ENCODE measurements at regions not wholly inside any gene's neighbourhood (a gene's known extent, or its start where the extent isn't known, plus 50 kb on each side); places are given as distances from the start of the nearest gene placed in this dataset.

DNA sequence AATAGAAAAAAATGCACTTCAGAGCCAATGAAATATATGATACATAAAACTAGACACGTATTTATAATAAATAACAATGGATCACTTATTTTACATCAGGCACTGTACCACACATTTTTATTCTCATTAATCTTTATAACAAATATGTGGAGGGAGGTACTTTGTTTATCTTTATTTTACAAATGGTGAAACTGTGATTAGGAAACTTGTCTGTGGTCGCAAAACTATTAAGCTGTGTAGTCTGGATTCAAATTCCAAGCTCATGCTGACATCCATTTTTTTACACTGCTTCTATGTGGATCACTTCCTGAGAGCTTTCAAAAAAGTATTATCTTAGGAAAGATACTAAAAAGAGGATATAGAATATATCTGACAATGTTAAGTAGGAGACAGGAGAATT, 978.6 kb downstream of the SORCS1 start:
- H3K27ac Mint-ChIP-seq = no peak overlapping the region
- H3K36me3 Mint-ChIP-seq (ENCODE audit: low read depth) = no peaks in the 10 kb centered on the region
- Histone ChIP-seq H3K27ac (ENCODE audit: low read depth in 1 of 2, low read length in 2 of 2) (no peak overlapping the region), H3K9me3 (ENCODE audit: control insufficient read depth in 1 of 2, insufficient read depth in 1 of 2, low read length in 2 of 2) (no peaks in the 10 kb centered on the region), H3K27me3 (ENCODE audit: control insufficient read depth in 1 of 2, insufficient read depth in 2 of 2, low read length in 2 of 2) (no peaks in the 10 kb centered on the region), H3K4me3 (ENCODE audit: low read length) (no peak overlapping the region), H3K36me3 (ENCODE audit: insufficient read depth, low read length) (no peaks in the 10 kb centered on the region), H3K4me1 (ENCODE audit: insufficient read depth, low read length) (no peaks in the 10 kb centered on the region)
- TF ChIP-seq, protein P1, sequence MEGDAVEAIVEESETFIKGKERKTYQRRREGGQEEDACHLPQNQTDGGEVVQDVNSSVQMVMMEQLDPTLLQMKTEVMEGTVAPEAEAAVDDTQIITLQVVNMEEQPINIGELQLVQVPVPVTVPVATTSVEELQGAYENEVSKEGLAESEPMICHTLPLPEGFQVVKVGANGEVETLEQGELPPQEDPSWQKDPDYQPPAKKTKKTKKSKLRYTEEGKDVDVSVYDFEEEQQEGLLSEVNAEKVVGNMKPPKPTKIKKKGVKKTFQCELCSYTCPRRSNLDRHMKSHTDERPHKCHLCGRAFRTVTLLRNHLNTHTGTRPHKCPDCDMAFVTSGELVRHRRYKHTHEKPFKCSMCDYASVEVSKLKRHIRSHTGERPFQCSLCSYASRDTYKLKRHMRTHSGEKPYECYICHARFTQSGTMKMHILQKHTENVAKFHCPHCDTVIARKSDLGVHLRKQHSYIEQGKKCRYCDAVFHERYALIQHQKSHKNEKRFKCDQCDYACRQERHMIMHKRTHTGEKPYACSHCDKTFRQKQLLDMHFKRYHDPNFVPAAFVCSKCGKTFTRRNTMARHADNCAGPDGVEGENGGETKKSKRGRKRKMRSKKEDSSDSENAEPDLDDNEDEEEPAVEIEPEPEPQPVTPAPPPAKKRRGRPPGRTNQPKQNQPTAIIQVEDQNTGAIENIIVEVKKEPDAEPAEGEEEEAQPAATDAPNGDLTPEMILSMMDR (IDR thresholded peaks at IDR 0.05) = no peak
- DNase-seq (no peak), ATAC-seq (ENCODE audit: poor library complexity) (no peak)
- POLR2A ChIA-PET = no interaction called here
- H3K4me3 Mint-ChIP-seq = no peak overlapping the region
- intact Hi-C loops (cut with DNase I, micrococcal nuclease) = no loop called here
- H3K27me3 Mint-ChIP-seq = no peaks in the 10 kb centered on the region
- no peaks in the 10 kb centered on the region for H3K9me3 Mint-ChIP-seq
- H3K4me1 Mint-ChIP-seq (ENCODE audit: low read depth) = no peaks in the 10 kb centered on the region
- CTCF ChIA-PET = no interaction called here

DNA sequence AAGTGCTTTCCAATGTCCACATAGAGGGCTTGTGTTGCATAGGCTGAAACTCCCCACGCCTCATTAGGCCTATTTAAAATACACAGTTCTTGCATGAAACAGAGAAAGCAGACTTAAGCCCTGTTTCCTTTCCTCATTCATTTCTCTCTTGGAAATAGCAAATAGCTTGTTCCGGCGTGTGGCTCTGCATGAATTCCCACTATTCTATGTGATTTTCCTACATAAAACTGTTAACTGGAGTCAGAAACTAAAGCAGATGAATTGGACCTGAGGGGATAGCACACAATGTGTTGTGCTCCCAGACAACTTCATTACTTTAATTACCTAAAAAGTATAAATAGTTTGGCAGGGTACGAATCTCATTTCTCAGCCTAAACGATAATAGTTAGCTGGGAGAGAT, 981.5 kb downstream of the SORCS1 start:
- no peak overlapping the region for H3K27ac Mint-ChIP-seq
- no peaks in the 10 kb centered on the region for H3K27me3 ChIP-seq (ENCODE audit: control insufficient read depth in 1 of 2, insufficient read depth in 2 of 2, low read length in 2 of 2)
- TF ChIP-seq, protein P1 (IDR thresholded peaks at IDR 0.05) = no peak
- H3K4me1 Mint-ChIP-seq (ENCODE audit: low read depth) = no peaks in the 10 kb centered on the region
- H3K36me3 ChIP-seq (ENCODE audit: insufficient read depth, low read length) = no peaks in the 10 kb centered on the region
- intact Hi-C loops (cut with DNase I, micrococcal nuclease) = no loop called here
- DNase-seq = no peak
- ATAC-seq (ENCODE audit: poor library complexity) = no peak
- no peaks in the 10 kb centered on the region for H3K9me3 ChIP-seq (ENCODE audit: control insufficient read depth in 1 of 2, insufficient read depth in 1 of 2, low read length in 2 of 2)
- H3K27me3 Mint-ChIP-seq = no peaks in the 10 kb centered on the region
- H3K27ac ChIP-seq (ENCODE audit: low read depth in 1 of 2, low read length in 2 of 2) = no peak overlapping the region
- no peak overlapping the region for H3K4me3 Mint-ChIP-seq
- no peak overlapping the region for H3K4me3 ChIP-seq (ENCODE audit: low read length)
- no peaks in the 10 kb centered on the region for H3K4me1 ChIP-seq (ENCODE audit: insufficient read depth, low read length)
- H3K9me3 Mint-ChIP-seq = no peaks in the 10 kb centered on the region
- no peaks in the 10 kb centered on the region for H3K36me3 Mint-ChIP-seq (ENCODE audit: low read depth)
- ChIA-PET CTCF (no interaction called here), POLR2A (no interaction called here)

DNA sequence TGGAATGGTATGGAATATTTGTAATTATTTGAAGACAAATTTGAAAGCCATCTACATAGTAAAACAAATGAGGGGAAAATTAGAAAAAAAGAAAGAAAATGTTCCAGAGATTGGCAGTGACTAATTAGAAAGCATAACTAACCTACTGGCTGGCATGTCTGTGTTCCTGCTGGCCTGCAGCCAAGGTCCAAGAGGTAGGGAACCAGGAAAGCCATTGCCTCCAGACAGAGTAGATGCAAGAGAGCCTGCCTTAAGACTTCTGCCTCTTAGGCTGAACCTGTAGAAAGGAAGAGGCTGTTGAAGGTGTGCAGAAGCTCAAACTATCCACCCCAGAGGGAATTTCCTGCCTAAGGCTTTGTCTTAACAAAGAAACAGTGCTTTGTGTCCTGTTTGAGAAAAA, 982.0 kb downstream of the SORCS1 start:
- TF ChIP-seq, protein P1 (IDR thresholded peaks at IDR 0.05) = no peak
- intact Hi-C loops (cut with DNase I, micrococcal nuclease) = no loop called here
- DNase-seq = no peak
- no peaks in the 10 kb centered on the region for H3K36me3 ChIP-seq (ENCODE audit: insufficient read depth, low read length)
- CTCF ChIA-PET = no interaction called here
- POLR2A ChIA-PET = no interaction called here
- Mint-ChIP-seq H3K4me3 (no peak overlapping the region), H3K4me1 (ENCODE audit: low read depth) (no peaks in the 10 kb centered on the region), H3K9me3 (no peaks in the 10 kb centered on the region), H3K27ac (no peak overlapping the region), H3K27me3 (no peaks in the 10 kb centered on the region), H3K36me3 (ENCODE audit: low read depth) (no peaks in the 10 kb centered on the region)
- no peaks in the 10 kb centered on the region for H3K27me3 ChIP-seq (ENCODE audit: control insufficient read depth in 1 of 2, insufficient read depth in 2 of 2, low read length in 2 of 2)
- no peaks in the 10 kb centered on the region for H3K4me1 ChIP-seq (ENCODE audit: insufficient read depth, low read length)
- H3K9me3 ChIP-seq (ENCODE audit: control insufficient read depth in 1 of 2, insufficient read depth in 1 of 2, low read length in 2 of 2) = no peaks in the 10 kb centered on the region
- ATAC-seq (ENCODE audit: poor library complexity) = no peak
- no peak overlapping the region for H3K4me3 ChIP-seq (ENCODE audit: low read length)
- H3K27ac ChIP-seq (ENCODE audit: low read depth in 1 of 2, low read length in 2 of 2) = no peak overlapping the region
